ENCODE measurements at regions not wholly inside any gene's neighbourhood (a gene's known extent, or its start where the extent isn't known, plus 50 kb on each side); places are given as distances from the start of the nearest gene placed in this dataset.

- Mint-ChIP-seq H3K4me3 (no peak overlapping the region), H3K27me3 (ENCODE audit: insufficient read depth, low read depth, poor library complexity) (no peaks in the 10 kb centered on the region), H3K4me1 (peaks cover 7% of the 10 kb centered on the region; the same call in 2 of the 3 replicates), H3K9me3 (peaks cover 25% of the 10 kb centered on the region), H3K27ac (no peak overlapping the region), H3K36me3 (ENCODE audit: low read depth) (peaks cover 14% of the 10 kb centered on the region; the same call in 2 of the 3 replicates)
- ATAC-seq (no peak), DNase-seq (ENCODE audit: low spot score) (no peak)
- no peak overlapping the region for H3K4me2 ChIP-seq
- no peak overlapping the region for H3K4me3 ChIP-seq
- TF ChIP-seq ZNF331 (CRISPR knock-in tag; IDR thresholded peaks at IDR 0.05; ENCODE audit: low read depth) (no peak), CTCF (conservative IDR thresholded peaks at IDR 0.05; ENCODE audit: low read depth in 2 of 2) (no peak), EZH2 (IDR thresholded peaks at IDR 0.05; ENCODE audit: low read depth, unreplicated experiment) (no peak)
- TF ChIP-seq, protein P1, sequence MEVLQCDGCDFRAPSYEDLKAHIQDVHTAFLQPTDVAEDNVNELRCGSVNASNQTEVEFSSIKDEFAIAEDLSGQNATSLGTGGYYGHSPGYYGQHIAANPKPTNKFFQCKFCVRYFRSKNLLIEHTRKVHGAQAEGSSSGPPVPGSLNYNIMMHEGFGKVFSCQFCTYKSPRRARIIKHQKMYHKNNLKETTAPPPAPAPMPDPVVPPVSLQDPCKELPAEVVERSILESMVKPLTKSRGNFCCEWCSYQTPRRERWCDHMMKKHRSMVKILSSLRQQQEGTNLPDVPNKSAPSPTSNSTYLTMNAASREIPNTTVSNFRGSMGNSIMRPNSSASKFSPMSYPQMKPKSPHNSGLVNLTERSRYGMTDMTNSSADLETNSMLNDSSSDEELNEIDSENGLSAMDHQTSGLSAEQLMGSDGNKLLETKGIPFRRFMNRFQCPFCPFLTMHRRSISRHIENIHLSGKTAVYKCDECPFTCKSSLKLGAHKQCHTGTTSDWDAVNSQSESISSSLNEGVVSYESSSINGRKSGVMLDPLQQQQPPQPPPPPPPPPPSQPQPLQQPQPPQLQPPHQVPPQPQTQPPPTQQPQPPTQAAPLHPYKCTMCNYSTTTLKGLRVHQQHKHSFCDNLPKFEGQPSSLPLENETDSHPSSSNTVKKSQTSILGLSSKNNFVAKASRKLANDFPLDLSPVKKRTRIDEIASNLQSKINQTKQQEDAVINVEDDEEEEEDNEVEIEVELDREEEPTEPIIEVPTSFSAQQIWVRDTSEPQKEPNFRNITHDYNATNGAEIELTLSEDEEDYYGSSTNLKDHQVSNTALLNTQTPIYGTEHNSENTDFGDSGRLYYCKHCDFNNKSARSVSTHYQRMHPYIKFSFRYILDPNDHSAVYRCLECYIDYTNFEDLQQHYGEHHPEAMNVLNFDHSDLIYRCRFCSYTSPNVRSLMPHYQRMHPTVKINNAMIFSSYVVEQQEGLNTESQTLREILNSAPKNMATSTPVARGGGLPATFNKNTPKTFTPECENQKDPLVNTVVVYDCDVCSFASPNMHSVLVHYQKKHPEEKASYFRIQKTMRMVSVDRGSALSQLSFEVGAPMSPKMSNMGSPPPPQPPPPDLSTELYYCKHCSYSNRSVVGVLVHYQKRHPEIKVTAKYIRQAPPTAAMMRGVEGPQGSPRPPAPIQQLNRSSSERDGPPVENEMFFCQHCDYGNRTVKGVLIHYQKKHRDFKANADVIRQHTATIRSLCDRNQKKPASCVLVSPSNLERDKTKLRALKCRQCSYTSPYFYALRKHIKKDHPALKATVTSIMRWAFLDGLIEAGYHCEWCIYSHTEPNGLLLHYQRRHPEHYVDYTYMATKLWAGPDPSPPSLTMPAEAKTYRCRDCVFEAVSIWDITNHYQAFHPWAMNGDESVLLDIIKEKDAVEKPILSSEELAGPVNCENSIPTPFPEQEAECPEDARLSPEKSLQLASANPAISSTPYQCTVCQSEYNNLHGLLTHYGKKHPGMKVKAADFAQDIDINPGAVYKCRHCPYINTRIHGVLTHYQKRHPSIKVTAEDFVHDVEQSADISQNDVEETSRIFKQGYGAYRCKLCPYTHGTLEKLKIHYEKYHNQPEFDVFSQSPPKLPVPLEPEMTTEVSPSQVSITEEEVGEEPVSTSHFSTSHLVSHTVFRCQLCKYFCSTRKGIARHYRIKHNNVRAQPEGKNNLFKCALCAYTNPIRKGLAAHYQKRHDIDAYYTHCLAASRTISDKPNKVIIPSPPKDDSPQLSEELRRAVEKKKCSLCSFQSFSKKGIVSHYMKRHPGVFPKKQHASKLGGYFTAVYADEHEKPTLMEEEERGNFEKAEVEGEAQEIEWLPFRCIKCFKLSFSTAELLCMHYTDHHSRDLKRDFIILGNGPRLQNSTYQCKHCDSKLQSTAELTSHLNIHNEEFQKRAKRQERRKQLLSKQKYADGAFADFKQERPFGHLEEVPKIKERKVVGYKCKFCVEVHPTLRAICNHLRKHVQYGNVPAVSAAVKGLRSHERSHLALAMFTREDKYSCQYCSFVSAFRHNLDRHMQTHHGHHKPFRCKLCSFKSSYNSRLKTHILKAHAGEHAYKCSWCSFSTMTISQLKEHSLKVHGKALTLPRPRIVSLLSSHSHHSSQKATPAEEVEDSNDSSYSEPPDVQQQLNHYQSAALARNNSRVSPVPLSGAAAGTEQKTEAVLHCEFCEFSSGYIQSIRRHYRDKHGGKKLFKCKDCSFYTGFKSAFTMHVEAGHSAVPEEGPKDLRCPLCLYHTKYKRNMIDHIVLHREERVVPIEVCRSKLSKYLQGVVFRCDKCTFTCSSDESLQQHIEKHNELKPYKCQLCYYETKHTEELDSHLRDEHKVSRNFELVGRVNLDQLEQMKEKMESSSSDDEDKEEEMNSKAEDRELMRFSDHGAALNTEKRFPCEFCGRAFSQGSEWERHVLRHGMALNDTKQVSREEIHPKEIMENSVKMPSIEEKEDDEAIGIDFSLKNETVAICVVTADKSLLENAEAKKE (CRISPR knock-in tag; IDR thresholded peaks at IDR 0.05): no peak
- H3K27ac ChIP-seq (ENCODE audit: low read depth): no peak overlapping the region
- H3K9me2 ChIP-seq (ENCODE audit: insufficient read depth): peaks cover 10% of the 10 kb centered on the region; the same call in 1 of the 2 replicates
- peaks cover 6% of the 10 kb centered on the region for H3K4me1 ChIP-seq (ENCODE audit: insufficient read depth)
- no peaks in the 10 kb centered on the region; the same call in 1 of the 2 replicates for H3K36me3 ChIP-seq (ENCODE audit: insufficient read depth)
- no peaks in the 10 kb centered on the region for H3K79me2 ChIP-seq (replicated peaks; ENCODE audit: insufficient read depth)
- no peak overlapping the region for H2AFZ ChIP-seq
- no peaks in the 10 kb centered on the region for H3F3A ChIP-seq (replicated peaks; ENCODE audit: low read depth)
- no peaks in the 10 kb centered on the region for H4K20me1 ChIP-seq (replicated peaks; ENCODE audit: insufficient read depth)
- H3K27me3 ChIP-seq (ENCODE audit: insufficient read depth): no peaks in the 10 kb centered on the region
Observed at GRCh38 chr19:33971073-33971472, 174.4 kb downstream of the KCTD15 start.

Data from GM23338 (cell line).